ENCODE measurements at regions not wholly inside any gene's neighbourhood (a gene's known extent, or its start where the extent isn't known, plus 50 kb on each side); places are given as distances from the start of the nearest gene placed in this dataset.

GRCh38 chr20:6240059-6240458 is 117.2 kb upstream of the FERMT1 start:
- Histone ChIP-seq H3K4me1 (ENCODE audit: control insufficient read depth, insufficient read depth, low read length) (no peaks in the 10 kb centered on the region), H3K4me3 (no peak overlapping the region), H3K4me2 (ENCODE audit: control insufficient read depth, insufficient read depth) (no peak overlapping the region), H3K9ac (ENCODE audit: control insufficient read depth, insufficient read depth, low read length) (no peak overlapping the region), H3K9me3 (replicated peaks; ENCODE audit: control insufficient read depth, insufficient read depth, low read length) (no peaks in the 10 kb centered on the region), H3K27ac (ENCODE audit: control insufficient read depth, insufficient read depth) (no peak overlapping the region), H4K20me1 (ENCODE audit: control insufficient read depth, insufficient read depth) (no peaks in the 10 kb centered on the region), H3K36me3 (ENCODE audit: control insufficient read depth in 2 of 2, insufficient read depth in 2 of 2, low read length in 1 of 2) (no peaks in the 10 kb centered on the region), H2AFZ (ENCODE audit: control insufficient read depth, low read depth, low read length) (no peak overlapping the region), H3K79me2 (ENCODE audit: control insufficient read depth, insufficient read depth, low read length) (no peaks in the 10 kb centered on the region), H3K27me3 (replicated peaks in 1 of 2; ENCODE audit: control insufficient read depth in 2 of 2, insufficient read depth in 2 of 2, low read length in 1 of 2) (no peaks in the 10 kb centered on the region)
- RAD21 ChIA-PET (ENCODE audit: unreplicated experiment) = no interaction called here
- POLR2A ChIA-PET = no interaction called here
- BruUV-seq (replicated peaks) = no TSS peak
- no peak for FAIRE-seq
- SMC1A ChIA-PET (ENCODE audit: uncharacterized antibody, unreplicated experiment) = interaction anchor here (0.8 kb wide), 1 partner anchor 118 kb away, joined by 3 read pairs; no protein-coding TSS in a partner anchor
- DNase-seq (ENCODE audit: low read depth, low spot score) = no peak
- in situ Hi-C loops (cut with MboI) = no loop called here
- CTCF ChIA-PET = no interaction called here
- intact Hi-C loops (cut with micrococcal nuclease; ENCODE audit: unreplicated experiment) = no loop called here
- ATAC-seq = no peak
- 75% methylated on average over 3 of the region's 3 CpGs for WGBS (ENCODE audit: insufficient coverage, insufficient replicate concordance, low lambda C conversion rate, missing lambda C conversion rate)
- TF ChIP-seq, protein P1, sequence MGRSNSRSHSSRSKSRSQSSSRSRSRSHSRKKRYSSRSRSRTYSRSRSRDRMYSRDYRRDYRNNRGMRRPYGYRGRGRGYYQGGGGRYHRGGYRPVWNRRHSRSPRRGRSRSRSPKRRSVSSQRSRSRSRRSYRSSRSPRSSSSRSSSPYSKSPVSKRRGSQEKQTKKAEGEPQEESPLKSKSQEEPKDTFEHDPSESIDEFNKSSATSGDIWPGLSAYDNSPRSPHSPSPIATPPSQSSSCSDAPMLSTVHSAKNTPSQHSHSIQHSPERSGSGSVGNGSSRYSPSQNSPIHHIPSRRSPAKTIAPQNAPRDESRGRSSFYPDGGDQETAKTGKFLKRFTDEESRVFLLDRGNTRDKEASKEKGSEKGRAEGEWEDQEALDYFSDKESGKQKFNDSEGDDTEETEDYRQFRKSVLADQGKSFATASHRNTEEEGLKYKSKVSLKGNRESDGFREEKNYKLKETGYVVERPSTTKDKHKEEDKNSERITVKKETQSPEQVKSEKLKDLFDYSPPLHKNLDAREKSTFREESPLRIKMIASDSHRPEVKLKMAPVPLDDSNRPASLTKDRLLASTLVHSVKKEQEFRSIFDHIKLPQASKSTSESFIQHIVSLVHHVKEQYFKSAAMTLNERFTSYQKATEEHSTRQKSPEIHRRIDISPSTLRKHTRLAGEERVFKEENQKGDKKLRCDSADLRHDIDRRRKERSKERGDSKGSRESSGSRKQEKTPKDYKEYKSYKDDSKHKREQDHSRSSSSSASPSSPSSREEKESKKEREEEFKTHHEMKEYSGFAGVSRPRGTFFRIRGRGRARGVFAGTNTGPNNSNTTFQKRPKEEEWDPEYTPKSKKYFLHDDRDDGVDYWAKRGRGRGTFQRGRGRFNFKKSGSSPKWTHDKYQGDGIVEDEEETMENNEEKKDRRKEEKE (IDR thresholded peaks at IDR 0.05) = no peak
- no peak for TF ChIP-seq EGR1 (IDR thresholded peaks at IDR 0.05; ENCODE audit: borderline replicate concordance in 1 of 2, low read depth in 2 of 2, low read length in 2 of 2)
- no peak for TF ChIP-seq RB1 (IDR thresholded peaks at IDR 0.05; ENCODE audit: borderline replicate concordance)
- no peak for TF ChIP-seq SREBF2 (IDR thresholded peaks at IDR 0.05; ENCODE audit: low read length)
- no peak for TF ChIP-seq CUX1 (IDR thresholded peaks at IDR 0.05; ENCODE audit: insufficient replicate concordance, low read depth, low read length)
- no peak for TF ChIP-seq SPI1 (IDR thresholded peaks at IDR 0.05; ENCODE audit: borderline replicate concordance, insufficient read depth, low read depth, low read length)
- no peak for TF ChIP-seq CHD4 (IDR thresholded peaks at IDR 0.05)
- TF ChIP-seq JUNB (IDR thresholded peaks at IDR 0.05) = no peak
- no peak for TF ChIP-seq CBX5 (IDR thresholded peaks at IDR 0.05; ENCODE audit: low read depth)
- TF ChIP-seq, protein P2, sequence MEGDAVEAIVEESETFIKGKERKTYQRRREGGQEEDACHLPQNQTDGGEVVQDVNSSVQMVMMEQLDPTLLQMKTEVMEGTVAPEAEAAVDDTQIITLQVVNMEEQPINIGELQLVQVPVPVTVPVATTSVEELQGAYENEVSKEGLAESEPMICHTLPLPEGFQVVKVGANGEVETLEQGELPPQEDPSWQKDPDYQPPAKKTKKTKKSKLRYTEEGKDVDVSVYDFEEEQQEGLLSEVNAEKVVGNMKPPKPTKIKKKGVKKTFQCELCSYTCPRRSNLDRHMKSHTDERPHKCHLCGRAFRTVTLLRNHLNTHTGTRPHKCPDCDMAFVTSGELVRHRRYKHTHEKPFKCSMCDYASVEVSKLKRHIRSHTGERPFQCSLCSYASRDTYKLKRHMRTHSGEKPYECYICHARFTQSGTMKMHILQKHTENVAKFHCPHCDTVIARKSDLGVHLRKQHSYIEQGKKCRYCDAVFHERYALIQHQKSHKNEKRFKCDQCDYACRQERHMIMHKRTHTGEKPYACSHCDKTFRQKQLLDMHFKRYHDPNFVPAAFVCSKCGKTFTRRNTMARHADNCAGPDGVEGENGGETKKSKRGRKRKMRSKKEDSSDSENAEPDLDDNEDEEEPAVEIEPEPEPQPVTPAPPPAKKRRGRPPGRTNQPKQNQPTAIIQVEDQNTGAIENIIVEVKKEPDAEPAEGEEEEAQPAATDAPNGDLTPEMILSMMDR (IDR thresholded peaks at IDR 0.05 in 2 of 3, conservative IDR thresholded peaks at IDR 0.05 in 1 of 3; ENCODE audit: control insufficient read depth in 2 of 3, extremely low read depth in 1 of 3, insufficient read depth in 1 of 3, low read depth in 3 of 3, low read length in 3 of 3) = no peak
- TF ChIP-seq EED (IDR thresholded peaks at IDR 0.05; ENCODE audit: low read depth) = no peak
- no peak for TF ChIP-seq PAX8 (IDR thresholded peaks at IDR 0.05)
- no peak for TF ChIP-seq SUPT20H (IDR thresholded peaks at IDR 0.05; ENCODE audit: borderline replicate concordance, control insufficient read depth, low read depth, low read length)
- TF ChIP-seq, protein P3, sequence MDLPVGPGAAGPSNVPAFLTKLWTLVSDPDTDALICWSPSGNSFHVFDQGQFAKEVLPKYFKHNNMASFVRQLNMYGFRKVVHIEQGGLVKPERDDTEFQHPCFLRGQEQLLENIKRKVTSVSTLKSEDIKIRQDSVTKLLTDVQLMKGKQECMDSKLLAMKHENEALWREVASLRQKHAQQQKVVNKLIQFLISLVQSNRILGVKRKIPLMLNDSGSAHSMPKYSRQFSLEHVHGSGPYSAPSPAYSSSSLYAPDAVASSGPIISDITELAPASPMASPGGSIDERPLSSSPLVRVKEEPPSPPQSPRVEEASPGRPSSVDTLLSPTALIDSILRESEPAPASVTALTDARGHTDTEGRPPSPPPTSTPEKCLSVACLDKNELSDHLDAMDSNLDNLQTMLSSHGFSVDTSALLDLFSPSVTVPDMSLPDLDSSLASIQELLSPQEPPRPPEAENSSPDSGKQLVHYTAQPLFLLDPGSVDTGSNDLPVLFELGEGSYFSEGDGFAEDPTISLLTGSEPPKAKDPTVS (IDR thresholded peaks at IDR 0.05; ENCODE audit: low read depth, low read length) = no peak

Measured in GM12878 (cell line).